NCI-H2081 treated with DMSO at 0.1 percent for 48 hours (cell line): ENCODE measurements at regions not wholly inside any gene's neighbourhood (a gene's known extent, or its start where the extent isn't known, plus 50 kb on each side); places are given as distances from the start of the nearest gene placed in this dataset.
"Not testable (repeated sequence)": the region's sequence is repeated elsewhere in the genome, so short reads cannot be mapped to it uniquely, and the experiment has no call there.

ENCODE experiments used
- DNase-seq: peaks from one replicate; lab custom pipeline; 2025; lab: John Stamatoyannopoulos, UW

DNA sequence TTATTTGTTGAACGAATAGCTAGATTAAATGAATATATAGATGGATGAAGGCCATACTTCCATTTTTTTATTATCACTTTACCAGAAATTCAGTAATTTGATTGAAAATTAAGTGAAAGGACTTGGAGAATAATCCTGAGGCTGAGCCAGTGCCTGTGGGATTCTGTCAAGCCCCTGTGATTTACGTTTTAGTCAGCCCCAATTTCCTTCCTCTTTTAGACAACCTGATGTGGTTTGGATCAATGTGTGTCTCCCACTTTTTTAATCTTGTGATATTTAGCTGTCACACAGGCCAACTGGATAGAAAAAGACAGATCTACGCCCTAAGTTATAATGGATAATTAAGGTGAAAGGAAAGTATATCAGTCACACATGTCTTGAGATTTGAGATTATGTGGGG is 188.8 kb downstream of the EDN1 start:
- no peak for DNase-seq

DNA sequence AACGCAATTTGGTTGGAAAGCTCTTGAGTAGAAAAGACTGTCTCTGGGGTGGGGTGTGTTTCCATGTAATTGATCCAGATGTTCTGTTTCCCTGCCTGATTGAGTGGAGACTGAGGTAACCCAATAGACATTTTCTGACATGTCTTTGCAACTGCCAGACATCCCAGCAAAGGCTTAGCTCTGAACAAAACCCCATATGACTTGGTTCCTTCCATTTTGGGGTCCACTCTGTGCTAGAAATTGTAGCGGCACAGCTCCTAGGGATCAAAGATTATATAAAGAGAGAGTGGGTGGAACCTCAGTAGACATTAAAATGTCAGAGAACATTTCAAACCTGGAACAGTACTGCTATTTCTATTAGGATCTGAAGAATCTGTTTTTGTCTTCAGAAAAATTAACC is 189.3 kb downstream of the EDN1 start:
- DNase-seq = no peak

- DNase-seq = no peak
Observed at GRCh38 chr6:12479881-12480280, 189.7 kb downstream of the EDN1 start.

GRCh38 chr6:12480379-12480778 is 190.2 kb downstream of the EDN1 start:
- no peak for DNase-seq

DNA sequence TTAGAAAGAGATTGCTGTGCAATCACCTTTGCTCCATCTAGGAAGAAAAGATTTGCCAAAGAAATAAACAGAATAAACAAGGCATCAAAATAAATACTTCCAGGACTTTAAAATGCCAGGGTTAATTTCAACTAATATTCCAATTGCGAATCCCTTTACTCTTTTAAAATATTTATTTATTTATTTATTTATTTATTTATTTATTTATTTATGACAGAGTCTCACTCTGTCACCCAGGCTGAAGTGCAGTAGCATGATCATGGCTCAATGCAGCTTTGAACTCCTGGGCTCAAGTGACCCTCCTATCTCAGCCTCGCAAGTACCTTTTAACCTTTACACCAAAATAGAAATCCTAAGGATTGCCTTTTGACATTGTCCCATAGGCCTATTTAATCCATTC is 191.1 kb downstream of the EDN1 start:
- DNase-seq = no peak

DNA sequence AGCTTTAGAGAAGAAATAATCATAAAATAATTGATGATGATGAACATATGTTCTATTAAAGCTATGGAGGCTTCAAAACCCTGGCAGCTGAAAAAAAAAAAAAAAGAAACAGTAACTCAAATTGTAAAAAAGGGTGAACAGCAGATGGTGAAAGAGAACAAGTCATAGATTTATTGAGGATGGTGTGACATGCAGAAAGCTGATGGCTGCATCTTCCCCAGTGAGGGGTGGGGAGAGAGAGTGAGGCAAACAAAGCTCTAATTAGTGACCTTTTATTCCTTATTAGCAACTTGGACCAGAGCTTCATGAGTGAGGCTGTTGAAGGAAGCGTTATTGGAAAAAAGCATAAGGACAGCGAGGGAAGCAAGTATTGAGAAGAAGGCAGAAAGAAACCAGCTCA is 191.7 kb downstream of the EDN1 start:
- no peak for DNase-seq

GRCh38 chr6:12482386-12483375 is 192.5 kb downstream of the EDN1 start:
- no peak for DNase-seq

DNA sequence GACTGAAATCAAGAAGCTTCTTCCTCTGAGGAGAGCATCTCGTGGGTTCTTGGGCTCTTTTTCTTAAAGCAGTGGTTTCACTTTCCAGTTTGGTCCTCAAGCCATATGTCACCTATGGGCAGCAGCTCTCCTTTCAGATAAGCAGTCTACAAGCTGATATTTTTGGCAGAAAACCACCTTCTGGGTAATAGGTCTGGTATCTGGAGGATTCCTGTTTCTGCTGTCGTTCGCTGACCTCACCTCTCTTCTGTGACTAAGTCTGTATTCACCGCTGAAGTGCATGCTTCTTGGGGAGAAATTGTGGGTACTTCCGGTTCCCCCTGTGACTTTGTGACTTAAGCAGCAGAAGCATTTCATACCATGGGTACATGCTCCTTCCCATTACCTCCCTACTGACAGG is 193.6 kb downstream of the EDN1 start:
- DNase-seq = no peak

DNA sequence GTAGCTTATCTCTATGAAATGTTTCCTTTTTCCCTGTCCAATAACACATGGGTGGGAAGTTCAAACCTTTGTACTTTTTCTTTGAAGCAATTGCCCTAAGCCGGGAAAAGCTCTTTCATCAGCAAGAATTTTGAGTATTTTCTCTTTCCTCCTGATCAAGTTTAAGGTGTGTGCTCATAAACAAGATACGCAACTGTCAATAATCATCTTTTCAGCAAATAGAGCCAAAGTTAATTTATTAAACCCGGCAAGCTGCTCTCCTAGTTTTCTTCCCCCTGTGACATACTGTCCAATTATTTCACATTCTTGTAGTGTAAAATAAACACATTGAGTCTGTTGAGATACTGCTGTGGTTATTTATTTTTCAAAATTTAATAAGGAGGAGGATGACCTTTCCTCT is 194.4 kb downstream of the EDN1 start:
- DNase-seq = no peak

DNA sequence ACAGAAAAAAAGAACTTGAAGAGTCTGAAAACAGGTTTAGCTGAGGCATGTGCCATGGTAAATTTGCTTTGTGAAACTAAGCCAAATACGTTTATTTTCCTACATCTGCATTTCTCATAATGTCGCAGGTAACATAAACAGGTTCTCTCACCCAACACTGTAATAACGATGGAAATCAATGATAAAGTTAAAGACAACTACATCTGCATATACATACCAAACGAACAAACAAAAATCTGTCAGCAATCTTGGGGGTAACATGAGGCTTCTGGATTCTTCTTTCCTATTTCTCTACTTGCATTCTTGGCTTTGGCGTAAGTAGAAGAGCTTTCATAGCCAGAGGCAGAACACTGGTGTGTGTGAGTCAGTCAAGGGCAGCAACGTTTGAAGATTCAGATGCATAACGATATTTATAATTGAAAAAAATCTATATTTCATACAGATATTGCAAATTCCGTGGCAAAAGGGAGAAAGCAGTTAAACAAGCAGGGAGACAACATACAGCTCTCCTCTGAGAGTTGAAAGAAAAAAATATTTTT is 195.1 kb downstream of the EDN1 start:
- no peak for DNase-seq

- no peak for DNase-seq
Observed at GRCh38 chr6:12485837-12486236, 195.7 kb downstream of the EDN1 start.

DNA sequence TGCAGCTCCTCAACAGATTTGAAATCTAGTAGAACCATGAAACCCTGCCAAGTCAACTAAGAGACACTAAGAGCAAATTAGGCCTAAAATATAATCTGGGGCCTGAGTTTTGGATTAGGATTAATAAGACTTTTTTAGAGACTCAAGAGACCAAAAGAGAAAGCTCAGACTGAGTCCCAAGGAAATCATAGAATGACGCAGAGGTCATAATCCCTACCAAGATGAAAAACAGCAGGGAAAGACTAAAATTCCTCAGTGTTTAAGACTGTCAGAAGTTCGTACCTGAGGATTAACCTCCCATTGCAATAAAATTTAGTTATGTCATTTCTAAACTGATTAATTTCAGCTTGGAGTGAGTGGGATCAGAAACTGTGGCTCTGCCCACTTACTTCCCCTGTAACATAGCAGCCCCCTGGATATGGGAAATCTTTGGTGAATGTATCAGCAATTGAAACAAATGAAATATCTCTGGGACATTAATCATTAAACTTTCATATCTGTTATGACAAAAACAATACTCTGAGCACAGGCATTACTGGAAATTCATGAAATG is 200.3 kb downstream of the EDN1 start:
- no peak for DNase-seq

- no peak for DNase-seq
Observed at GRCh38 chr6:12490904-12491571, 200.9 kb downstream of the EDN1 start.

- DNase-seq = not testable (repeated sequence)
Observed at GRCh38 chr6:12492929-12493328, 202.8 kb downstream of the EDN1 start.

DNA sequence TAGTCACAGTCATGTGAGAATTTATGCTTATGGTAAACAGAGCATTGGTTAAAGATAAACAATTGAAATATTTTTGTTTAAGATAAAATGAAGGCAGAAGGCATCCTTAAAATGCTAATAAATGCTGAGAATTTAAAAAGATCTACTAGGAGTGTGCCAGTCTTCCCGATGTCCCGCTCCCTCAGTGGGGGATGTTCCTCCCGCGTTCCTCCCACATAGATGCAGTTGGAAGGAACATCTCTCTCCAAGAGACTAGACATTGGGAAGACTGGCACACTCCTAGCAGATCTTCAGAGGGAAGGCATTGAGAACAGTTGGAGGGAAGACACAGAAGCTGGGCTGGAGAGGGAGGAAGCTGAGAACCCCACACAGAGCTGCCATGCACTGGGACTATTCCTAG is 203.3 kb downstream of the EDN1 start:
- DNase-seq = no peak

DNA sequence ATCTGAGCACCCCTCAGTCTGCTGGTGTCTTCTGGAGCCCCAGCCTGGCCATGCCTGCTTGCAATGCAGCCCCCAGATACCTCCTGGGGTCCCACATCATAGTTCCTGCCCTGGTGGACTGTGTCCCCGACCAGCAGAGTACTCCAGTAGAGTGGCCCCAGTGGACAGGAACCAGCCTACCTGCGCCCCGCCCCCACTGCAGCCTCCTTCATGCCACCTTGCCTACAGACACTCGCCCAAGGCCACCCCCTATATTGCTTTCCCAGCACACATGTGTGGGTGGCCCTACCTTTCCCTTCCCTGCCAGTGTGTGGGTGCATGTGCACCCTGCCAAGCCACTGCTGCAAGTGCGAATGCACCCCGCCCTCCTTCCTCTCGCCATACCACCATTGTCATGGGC is 204.0 kb downstream of the EDN1 start:
- no peak for DNase-seq

GRCh38 chr6:12501990-12502389 is 211.8 kb downstream of the EDN1 start:
- DNase-seq = no peak

DNA sequence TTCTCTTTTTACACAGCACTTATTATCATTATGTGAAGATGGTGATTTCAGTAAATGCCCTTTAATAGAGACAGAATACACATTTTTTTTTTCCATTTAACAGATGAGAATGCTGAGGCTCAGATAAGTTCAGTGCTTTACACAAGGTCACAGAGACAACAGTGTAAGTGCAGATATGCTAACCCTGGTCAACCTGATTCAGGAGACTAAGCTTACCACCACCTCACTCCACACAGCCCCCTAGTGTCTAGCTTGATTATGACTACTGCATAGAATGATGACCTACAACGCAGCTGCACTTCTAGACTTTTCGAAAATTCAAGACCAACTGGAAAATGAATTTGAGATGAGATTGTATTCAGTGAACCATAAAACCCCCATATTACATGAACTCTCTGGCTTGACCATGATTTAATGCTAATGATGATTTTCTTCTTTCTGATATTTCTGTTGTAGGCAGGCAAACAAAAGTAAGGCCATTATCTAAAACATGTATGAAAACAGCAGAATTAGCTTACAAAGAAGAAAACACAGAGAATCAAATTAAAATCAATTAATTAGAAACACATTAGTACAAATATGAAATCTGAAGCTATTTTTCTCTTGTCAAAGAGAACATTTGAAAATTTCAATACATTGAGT is 212.1 kb upstream of the PHACTR1 start:
- DNase-seq = no peak

- no peak for DNase-seq
Observed at GRCh38 chr6:12505486-12505885, 211.1 kb upstream of the PHACTR1 start.

- DNase-seq = no peak
Observed at GRCh38 chr6:12506159-12506558, 210.4 kb upstream of the PHACTR1 start.

GRCh38 chr6:12507636-12508035 is 208.9 kb upstream of the PHACTR1 start:
- no peak for DNase-seq

DNA sequence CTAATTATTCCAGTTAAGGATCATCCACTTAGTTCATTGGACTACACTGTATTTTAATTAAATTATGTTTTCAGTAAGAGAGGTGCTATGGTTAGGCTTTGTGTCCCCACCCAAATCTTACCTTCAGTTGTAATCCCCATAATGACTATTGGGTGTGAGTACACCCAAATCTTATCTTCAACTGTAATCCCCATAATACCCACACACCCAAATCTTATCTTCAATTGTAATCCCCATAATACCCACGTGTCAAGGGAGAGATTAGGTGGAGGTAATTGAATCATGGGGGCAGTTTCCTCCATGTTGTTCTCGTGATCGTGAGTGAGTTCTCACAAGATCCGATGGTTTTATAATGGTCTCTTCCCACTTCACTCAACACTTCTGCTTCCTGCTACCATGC is 208.0 kb upstream of the PHACTR1 start:
- no peak for DNase-seq
